ENCODE measurements at regions not wholly inside any gene's neighbourhood (a gene's known extent, or its start where the extent isn't known, plus 50 kb on each side); places are given as distances from the start of the nearest gene placed in this dataset.

GRCh38 chr15:94028809-94029208 lies 202.6 kb upstream of the MCTP2 start:
- H2AFZ ChIP-seq (ENCODE audit: low read depth, low read length): no peak overlapping the region
- no peaks in the 10 kb centered on the region for H3K79me2 ChIP-seq (ENCODE audit: control insufficient read depth, insufficient read depth, low read length)
- intact Hi-C loops (cut with micrococcal nuclease): no loop called here
- WGBS (ENCODE audit: insufficient coverage, low coverage, missing lambda C conversion rate): 0% methylated on average over 5 of the region's 6 CpGs
- H3K4me3 ChIP-seq: no peak overlapping the region
- ChIA-PET CTCF (ENCODE audit: low intra/inter-chr PET ratio) (no interaction called here), POLR2A (no interaction called here)
- no peak for ATAC-seq
- in situ Hi-C loops (cut with MboI): no loop called here
- H3K36me3 ChIP-seq (ENCODE audit: control insufficient read depth, insufficient read depth, low read length): no peaks in the 10 kb centered on the region
- TF ChIP-seq CUX1 (CRISPR knock-in tag; IDR thresholded peaks at IDR 0.05): no peak
- TF ChIP-seq HMGN3 (IDR thresholded peaks at IDR 0.05; ENCODE audit: borderline replicate concordance, extremely low read depth, insufficient read length, low read depth, low read length): no peak
- TF ChIP-seq CAMTA2 (CRISPR knock-in tag; conservative IDR thresholded peaks at IDR 0.05): no peak
- no peak for TF ChIP-seq ZNF584 (CRISPR knock-in tag; IDR thresholded peaks at IDR 0.05; ENCODE audit: low read depth)
- TF ChIP-seq FOXM1 (IDR thresholded peaks at IDR 0.05; ENCODE audit: low read depth): no peak
- no peak for TF ChIP-seq FOXM1 (CRISPR knock-in tag; IDR thresholded peaks at IDR 0.05; ENCODE audit: low read depth)
- TF ChIP-seq BRF2 (IDR thresholded peaks at IDR 0.05; ENCODE audit: borderline replicate concordance, insufficient read depth, insufficient read length): no peak
- no peak for TF ChIP-seq TEAD4 (IDR thresholded peaks at IDR 0.05; ENCODE audit: low read length)
- no peak for TF ChIP-seq TEAD4 (CRISPR knock-in tag; IDR thresholded peaks at IDR 0.05; ENCODE audit: borderline replicate concordance)
- TF ChIP-seq SIN3A (IDR thresholded peaks at IDR 0.05; ENCODE audit: borderline replicate concordance in 2 of 2, control insufficient read depth in 1 of 2, low read depth in 2 of 2, low read length in 2 of 2): no peak
- no peak for TF ChIP-seq HNRNPK (IDR thresholded peaks at IDR 0.05; ENCODE audit: low read depth, low read length, poor library complexity, severe bottlenecking)
- TF ChIP-seq NCOA1 (IDR thresholded peaks at IDR 0.05; ENCODE audit: low read depth): no peak
- no peak for TF ChIP-seq PYGO2 (tag; IDR thresholded peaks at IDR 0.05)
- no peaks in the 10 kb centered on the region; the same call in 1 of the 2 replicates for H3K9me3 ChIP-seq (replicated peaks; ENCODE audit: control insufficient read depth, insufficient read depth, low read depth, low read length)
- H4K20me1 ChIP-seq (replicated peaks; ENCODE audit: control insufficient read depth, insufficient read depth, low read length): no peaks in the 10 kb centered on the region
- no peaks in the 10 kb centered on the region for H3K9me1 ChIP-seq (ENCODE audit: control insufficient read depth, insufficient read depth, low read length)
- no peak overlapping the region for H3K9ac ChIP-seq (ENCODE audit: insufficient read depth in 1 of 2, low read depth in 2 of 2, low read length in 2 of 2)
- no peak overlapping the region for H3K4me2 ChIP-seq (ENCODE audit: insufficient read depth, low read length)
- no peaks in the 10 kb centered on the region for H3K4me1 ChIP-seq (replicated peaks in 1 of 2; ENCODE audit: control insufficient read depth in 2 of 2, insufficient read depth in 2 of 2, low read length in 2 of 2)
- no TSS peak for BruUV-seq (replicated peaks)
- no peak overlapping the region for H3K27ac ChIP-seq (ENCODE audit: extremely low read depth, low read depth, low read length)
- no peaks in the 10 kb centered on the region for H3K27me3 ChIP-seq (ENCODE audit: control insufficient read depth in 2 of 2, insufficient read depth in 2 of 2, low read length in 2 of 2)
- DNase-seq (ENCODE audit: extremely low read depth in 1 of 4, low spot score in 3 of 4): no peak
- FAIRE-seq: no peak

Measured in K562 (cell line).